Left ventricle myocardium inferior (tissue), 1 donor: ENCODE measurements at regions not wholly inside any gene's neighbourhood (a gene's known extent, or its start where the extent isn't known, plus 50 kb on each side); places are given as distances from the start of the nearest gene placed in this dataset.

ENCODE experiments used
- DNase-seq: peaks from one replicate; pipeline ENCODE4 v3.0.0-alpha.2; 2020
- H3K27ac ChIP-seq: fragments of 200-600 bp; replicated peaks from 2 replicates; pipeline ENCODE4 v1.8.0; 2021
- H3K27me3 ChIP-seq: fragments of 200-600 bp; 2 replicates; pipeline ENCODE4 v1.8.0; 2021; ENCODE audit warnings: low read depth
- H3K36me3 ChIP-seq: fragments of 200-600 bp; 2 replicates; pipeline ENCODE4 v1.8.0; 2021
- H3K4me1 ChIP-seq: fragments of 200-600 bp; 2 replicates; pipeline ENCODE4 v1.8.0; 2021
- H3K4me3 ChIP-seq: fragments of 200-600 bp; 2 replicates; pipeline ENCODE4 v1.8.0; 2021; ENCODE audit warnings: mild to moderate bottlenecking, moderate library complexity
- H3K9me3 ChIP-seq: fragments of 200-600 bp; replicated peaks from 2 replicates; pipeline ENCODE4 v1.8.0; 2021
- CTCF ChIP-seq: fragments of 200-600 bp; IDR thresholded peaks from 2 replicates; pipeline ENCODE4 v1.8.0; 2021; ENCODE audit warnings: antibody characterized with exemption, mild to moderate bottlenecking, borderline replicate concordance
- intact Hi-C: fragments of 100-400 bp; cut with micrococcal nuclease; formaldehyde crosslinking; loops from one replicate; pipeline ENCODE4 v1.11.0; 2022
- donor health status: DM: no; HTN: yes; CAD: no; lungs with severe emphysema.

- DNase-seq: no peak
- no peak for TF ChIP-seq CTCF
- Histone ChIP-seq H3K27ac (no peak overlapping the region), H3K9me3 (no peaks in the 10 kb centered on the region), H3K27me3 (no peaks in the 10 kb centered on the region), H3K4me3 (no peak overlapping the region), H3K36me3 (no peaks in the 10 kb centered on the region), H3K4me1 (no peaks in the 10 kb centered on the region)
- intact Hi-C loops: no loop called here
These were observed 1141.3 kb upstream of the PCDH20 start for GRCh38 chr13:62556978-62557377.

GRCh38 chr13:62551588-62551987, 1135.9 kb upstream of the PCDH20 start:
- no peaks in the 10 kb centered on the region for H3K4me1 ChIP-seq
- H3K27ac ChIP-seq: no peak overlapping the region
- no peak for TF ChIP-seq CTCF
- intact Hi-C loops: no loop called here
- no peaks in the 10 kb centered on the region for H3K9me3 ChIP-seq
- no peak for DNase-seq
- no peaks in the 10 kb centered on the region for H3K36me3 ChIP-seq
- H3K4me3 ChIP-seq: no peak overlapping the region
- no peaks in the 10 kb centered on the region for H3K27me3 ChIP-seq

DNA sequence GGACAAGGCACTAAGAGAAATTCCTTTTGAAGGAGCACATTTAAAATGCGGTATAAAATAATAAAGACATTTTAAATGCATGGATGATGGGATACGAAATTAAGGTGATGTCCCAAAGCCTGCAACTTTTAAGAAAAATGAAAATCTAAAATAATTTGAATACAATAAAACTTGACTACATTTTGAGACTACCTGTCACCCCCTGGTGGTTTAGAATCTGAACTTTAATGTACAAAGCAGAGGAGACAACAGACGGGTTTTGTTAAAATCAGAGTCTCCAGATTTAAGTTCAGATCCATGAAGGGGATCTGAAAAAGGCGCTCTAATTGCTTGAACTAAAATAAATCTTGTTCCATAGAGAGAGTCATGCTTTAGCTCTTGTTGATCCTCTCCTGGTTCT, 1129.3 kb upstream of the PCDH20 start:
- no peak overlapping the region for H3K4me3 ChIP-seq
- no peak overlapping the region for H3K27ac ChIP-seq
- no peak for TF ChIP-seq CTCF
- intact Hi-C loops: no loop called here
- H3K36me3 ChIP-seq: no peaks in the 10 kb centered on the region
- no peak for DNase-seq
- no peaks in the 10 kb centered on the region for H3K4me1 ChIP-seq
- H3K27me3 ChIP-seq: no peaks in the 10 kb centered on the region
- H3K9me3 ChIP-seq: no peaks in the 10 kb centered on the region

GRCh38 chr13:62537593-62537992, 1121.9 kb upstream of the PCDH20 start:
- Histone ChIP-seq H3K4me3 (no peak overlapping the region), H3K27me3 (no peaks in the 10 kb centered on the region), H3K4me1 (no peaks in the 10 kb centered on the region), H3K27ac (no peak overlapping the region), H3K9me3 (no peaks in the 10 kb centered on the region), H3K36me3 (no peaks in the 10 kb centered on the region)
- DNase-seq: no peak
- intact Hi-C loops: no loop called here
- no peak for TF ChIP-seq CTCF

GRCh38 chr13:62525652-62526051, 1110.0 kb upstream of the PCDH20 start:
- Histone ChIP-seq H3K4me1 (no peaks in the 10 kb centered on the region), H3K27ac (no peak overlapping the region), H3K4me3 (no peak overlapping the region), H3K9me3 (no peaks in the 10 kb centered on the region), H3K36me3 (no peaks in the 10 kb centered on the region), H3K27me3 (no peaks in the 10 kb centered on the region)
- DNase-seq: no peak
- intact Hi-C loops: no loop called here
- TF ChIP-seq CTCF: no peak

DNA sequence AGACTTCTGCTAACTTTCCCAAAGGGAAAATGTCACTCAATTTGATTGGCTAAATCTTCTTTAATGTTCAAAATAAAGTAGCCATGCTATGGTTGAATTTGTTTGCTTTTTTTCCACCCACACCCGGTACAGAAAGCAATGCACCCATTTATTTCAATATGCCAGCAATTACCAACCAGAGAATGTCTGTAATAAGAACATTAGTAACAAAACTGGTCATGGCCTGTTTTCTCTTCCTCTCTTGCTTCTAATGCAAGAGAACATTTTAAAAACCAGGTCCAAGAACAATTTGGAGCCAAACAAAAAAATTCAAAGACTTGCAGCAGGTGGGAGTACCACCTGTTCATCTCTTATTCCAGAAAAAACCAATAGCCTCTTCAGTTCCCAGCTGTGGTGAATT, 1108.8 kb upstream of the PCDH20 start:
- Histone ChIP-seq H3K27me3 (no peaks in the 10 kb centered on the region), H3K4me3 (no peak overlapping the region), H3K36me3 (no peaks in the 10 kb centered on the region), H3K9me3 (no peaks in the 10 kb centered on the region), H3K4me1 (no peaks in the 10 kb centered on the region), H3K27ac (no peak overlapping the region)
- no peak for DNase-seq
- no peak for TF ChIP-seq CTCF
- intact Hi-C loops: no loop called here
